HG02642 (cell line): ENCODE measurements at regions not wholly inside any gene's neighbourhood (a gene's known extent, or its start where the extent isn't known, plus 50 kb on each side); places are given as distances from the start of the nearest gene placed in this dataset.

ENCODE experiments used
- ATAC-seq: cut with Tn5 transposase; IDR thresholded peaks from one replicate; pipeline ENCODE4 v1.9.1; 2021; ENCODE audit warnings: mild to moderate bottlenecking; ENCODE audit not compliant: unreplicated experiment, poor library complexity

- no peak for ATAC-seq
Measured at GRCh38 chr18:40019797-40020392, 1935.1 kb upstream of the PIK3C3 start.

- no peak for ATAC-seq
Measured at GRCh38 chr18:40018266-40018665, 1936.8 kb upstream of the PIK3C3 start.

GRCh38 chr18:40017021-40017420 lies 1938.0 kb upstream of the PIK3C3 start:
- ATAC-seq, result no peak

- ATAC-seq, result no peak
Measured at GRCh38 chr18:40016405-40016804, 1938.6 kb upstream of the PIK3C3 start.

GRCh38 chr18:40013001-40013609 lies 1941.9 kb upstream of the PIK3C3 start:
- ATAC-seq, result no peak

- no peak for ATAC-seq
Measured at GRCh38 chr18:40011201-40011600, 1943.8 kb upstream of the PIK3C3 start.

GRCh38 chr18:40006634-40007033 lies 1948.4 kb upstream of the PIK3C3 start:
- ATAC-seq, result no peak

- no peak for ATAC-seq
Measured at GRCh38 chr18:40004246-40004645, 1950.8 kb upstream of the PIK3C3 start.

GRCh38 chr18:39998317-39998716 lies 1956.7 kb upstream of the PIK3C3 start:
- ATAC-seq, result no peak

GRCh38 chr18:39994498-39994897 lies 1960.5 kb upstream of the PIK3C3 start:
- ATAC-seq, result no peak

- ATAC-seq, result no peak
Measured at GRCh38 chr18:39991696-39992265, 1963.3 kb upstream of the PIK3C3 start.

- ATAC-seq, result no peak
Measured at GRCh38 chr18:39990540-39990939, 1964.5 kb upstream of the PIK3C3 start.

GRCh38 chr18:39976771-39977170 lies 1978.3 kb upstream of the PIK3C3 start:
- ATAC-seq, result no peak

GRCh38 chr18:39972521-39972920 lies 1982.5 kb upstream of the PIK3C3 start:
- ATAC-seq, result no peak

- no peak for ATAC-seq
Measured at GRCh38 chr18:39969803-39970494, 1985.1 kb upstream of the PIK3C3 start.

GRCh38 chr18:39966275-39966674 lies 1988.8 kb upstream of the PIK3C3 start:
- ATAC-seq, result no peak

- no peak for ATAC-seq
Measured at GRCh38 chr18:39962546-39962945, 1992.5 kb upstream of the PIK3C3 start.

- ATAC-seq, result no peak
Measured at GRCh38 chr18:39960550-39960949, 1994.5 kb upstream of the PIK3C3 start.

GRCh38 chr18:39959839-39960238 lies 1995.2 kb upstream of the PIK3C3 start:
- ATAC-seq, result no peak

- ATAC-seq, result no peak
Measured at GRCh38 chr18:39958876-39959275, 1996.2 kb upstream of the PIK3C3 start.

GRCh38 chr18:39952816-39953215 lies 2002.2 kb upstream of the PIK3C3 start:
- ATAC-seq, result no peak
